Stimulated activated naive CD4-positive, alpha-beta T cell (primary cell): ENCODE measurements at regions not wholly inside any gene's neighbourhood (a gene's known extent, or its start where the extent isn't known, plus 50 kb on each side); places are given as distances from the start of the nearest gene placed in this dataset.
"Not testable (repeated sequence)": the region's sequence is repeated elsewhere in the genome, so short reads cannot be mapped to it uniquely, and the experiment has no call there.

Source experiments
- DNase-seq, 6 experiments: peaks; one replicate each; lab custom pipeline; 2025; lab: John Stamatoyannopoulos, UW

DNA sequence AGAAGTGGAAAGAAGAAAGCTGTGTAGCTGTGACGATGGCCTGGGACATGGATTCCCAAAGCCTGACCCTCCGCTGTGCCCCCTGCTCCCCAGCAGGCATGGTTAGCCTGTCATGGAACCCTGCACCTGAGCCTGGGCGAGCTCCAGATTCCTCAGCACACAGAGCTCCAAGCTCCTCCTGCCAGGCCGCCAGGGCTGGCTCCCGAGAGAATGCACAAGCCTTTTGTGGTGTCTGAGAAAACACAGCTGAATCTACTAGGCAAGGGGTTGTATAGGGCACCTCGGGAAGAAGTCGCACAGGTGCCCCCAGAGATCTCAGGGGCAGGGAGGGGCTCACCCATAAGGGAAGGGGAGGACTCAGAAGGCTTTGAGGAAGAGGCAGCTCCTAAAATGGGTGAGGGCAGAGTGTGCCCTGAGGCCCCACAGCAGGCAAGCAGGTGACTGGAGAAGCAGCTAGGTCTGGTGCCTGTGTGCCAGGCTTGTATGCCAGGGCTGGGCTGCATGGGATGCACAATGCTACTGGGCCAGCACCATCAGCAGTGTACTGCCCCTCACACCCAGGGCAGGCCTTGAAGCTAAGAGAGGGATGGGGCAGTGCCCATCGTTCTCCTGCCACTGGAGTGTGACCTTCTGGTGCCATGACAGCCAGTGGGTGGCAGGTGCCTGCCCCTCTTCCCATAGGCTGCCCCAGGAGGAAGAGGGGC lies 64.3 kb upstream of the CD93 start:
- DNase-seq = no peak

DNA sequence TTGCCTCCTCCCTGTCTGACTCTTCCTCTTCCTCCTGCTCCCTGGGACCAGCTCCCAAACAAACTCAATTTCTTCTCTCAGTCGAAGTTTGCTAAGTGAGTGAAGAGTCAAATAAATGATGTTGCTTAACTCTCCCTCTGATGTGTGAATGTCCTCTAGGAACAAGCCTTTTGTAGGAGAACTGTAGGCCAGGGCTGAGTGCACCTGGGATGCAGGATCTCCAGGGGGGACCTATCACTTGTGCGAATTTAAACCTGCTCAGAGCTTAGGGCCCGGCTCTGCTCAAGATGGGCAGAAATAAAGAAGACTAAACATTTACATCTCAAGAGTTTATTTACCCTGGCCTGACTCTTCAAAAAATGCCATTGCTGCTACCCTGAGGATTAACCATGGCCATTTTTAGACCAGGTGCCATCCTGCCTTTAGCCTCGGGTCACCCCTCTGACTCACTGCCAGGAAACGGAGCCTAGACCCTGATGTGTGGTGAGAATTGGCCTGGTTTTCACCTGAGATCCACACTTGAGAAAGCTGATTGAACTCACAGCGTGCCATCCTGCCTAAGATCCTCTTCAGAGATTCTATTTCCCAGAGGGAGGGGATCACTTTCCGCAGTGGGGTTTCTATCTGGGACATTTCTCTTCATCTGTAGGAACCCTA lies 63.6 kb upstream of the CD93 start:
- DNase-seq = no peak

GRCh38 chr20:23148731-23149570 lies 62.8 kb upstream of the CD93 start:
- no peak for DNase-seq

- DNase-seq = no peak
Measured at GRCh38 chr20:23147964-23148730, 62.0 kb upstream of the CD93 start.

DNA sequence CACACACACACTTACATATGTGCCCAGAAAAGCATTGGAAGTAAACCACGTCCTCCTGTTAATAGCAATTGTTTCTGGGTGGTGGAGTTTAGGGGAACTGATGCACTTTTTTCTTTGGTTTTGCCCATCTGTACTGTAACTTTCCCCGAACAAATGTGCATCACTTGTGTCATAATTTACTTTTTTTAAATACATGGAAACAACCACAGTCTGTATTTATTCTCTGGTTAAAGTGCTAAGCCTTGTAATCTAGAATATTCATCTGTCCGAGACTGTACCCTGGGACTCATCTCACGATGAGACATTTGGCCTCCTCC lies 61.5 kb upstream of the CD93 start:
- DNase-seq = no peak

DNA sequence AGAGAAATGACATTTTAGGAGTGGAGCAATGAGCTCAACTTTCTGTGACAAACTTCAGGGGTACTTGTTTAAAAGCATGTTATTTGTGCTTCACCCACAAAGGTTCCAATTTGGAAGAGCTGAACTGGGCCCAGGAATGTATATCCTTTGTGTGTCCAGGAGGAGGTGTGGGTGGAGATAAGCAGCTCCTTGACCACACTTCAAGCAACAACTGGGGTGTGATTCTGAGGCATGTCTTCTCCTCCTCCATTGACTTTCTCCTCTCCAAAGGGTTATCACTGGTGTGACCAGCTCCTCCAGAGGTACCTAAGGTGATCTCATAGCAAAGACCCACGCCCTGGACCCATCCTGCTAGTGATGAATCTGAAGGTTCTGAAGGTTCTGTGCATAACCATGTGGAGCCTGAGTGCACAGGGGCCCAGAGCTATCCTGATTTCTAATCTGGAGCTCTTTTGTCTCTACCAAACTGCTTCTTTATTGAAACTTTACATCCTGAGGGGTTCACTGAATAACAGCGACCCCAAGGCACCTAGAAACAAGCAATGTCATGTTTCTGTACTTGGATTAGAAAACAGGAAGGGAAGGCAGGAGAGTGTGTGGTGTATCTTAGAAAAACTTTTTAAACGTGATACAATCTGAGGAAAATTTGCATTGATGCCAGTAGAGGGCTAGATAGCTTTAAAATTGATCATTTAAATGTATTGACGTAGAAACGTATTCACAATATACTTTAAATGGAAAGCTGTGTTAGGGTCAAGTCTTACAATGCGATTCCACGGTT lies 60.9 kb upstream of the CD93 start:
- no peak for DNase-seq

- DNase-seq = no peak
Measured at GRCh38 chr20:23146181-23146580, 60.1 kb upstream of the CD93 start.

DNA sequence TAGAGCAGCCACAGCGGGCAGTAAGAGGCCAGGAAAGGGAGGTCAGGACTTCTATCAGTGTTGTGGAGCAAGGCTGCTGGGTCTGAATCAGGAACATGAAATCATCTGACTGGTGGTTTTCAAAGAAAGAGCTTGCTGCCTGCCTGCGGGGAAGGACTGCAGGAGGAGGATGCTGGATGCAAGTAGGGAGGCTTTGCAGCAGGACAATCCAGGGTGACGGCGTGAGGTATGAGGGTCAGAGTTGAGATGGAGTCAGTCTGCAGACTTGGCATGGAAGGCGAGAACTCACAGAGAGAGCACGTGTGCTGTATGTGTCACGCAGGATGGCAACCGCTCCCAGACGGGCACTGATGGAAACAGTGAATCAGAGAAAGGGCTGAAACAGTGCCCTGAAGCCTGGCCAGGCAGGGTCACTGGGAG lies 59.2 kb upstream of the CD93 start:
- DNase-seq = no peak

GRCh38 chr20:23144856-23145255 lies 58.7 kb upstream of the CD93 start:
- no peak for DNase-seq

DNA sequence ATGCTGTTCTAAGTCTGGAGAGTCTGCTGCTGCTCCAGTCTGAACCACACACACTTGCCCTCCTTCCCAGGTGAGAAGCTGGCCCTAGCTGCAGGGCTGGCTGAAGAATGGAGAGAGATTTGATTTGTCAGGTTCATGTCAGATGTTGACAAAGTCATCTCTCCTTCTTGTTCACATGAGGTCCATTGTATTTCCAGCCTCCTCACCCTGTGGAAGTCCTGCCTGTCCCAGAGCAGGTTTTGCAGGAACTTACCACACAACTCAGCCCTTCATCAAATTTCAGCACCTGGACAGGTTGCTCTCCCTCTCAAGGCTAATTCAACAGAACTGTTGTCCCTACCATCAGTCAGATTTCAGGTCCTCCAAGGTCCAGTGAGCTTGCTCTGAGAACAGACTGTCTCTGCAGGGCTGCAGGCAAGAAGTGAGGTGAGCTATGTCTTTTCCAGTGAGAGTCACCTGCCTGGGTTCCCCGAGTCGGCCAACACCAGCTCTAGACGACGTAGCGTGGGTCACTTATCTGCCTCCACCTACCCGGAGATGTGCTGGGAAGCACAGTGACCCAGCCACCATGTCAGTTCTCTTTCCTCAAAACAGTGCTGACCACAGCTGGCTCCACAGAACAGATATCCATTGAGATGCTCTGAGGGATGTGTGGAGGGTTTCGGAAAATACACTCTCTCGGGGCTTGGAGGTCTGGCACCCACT lies 58.0 kb upstream of the CD93 start:
- no peak for DNase-seq

DNA sequence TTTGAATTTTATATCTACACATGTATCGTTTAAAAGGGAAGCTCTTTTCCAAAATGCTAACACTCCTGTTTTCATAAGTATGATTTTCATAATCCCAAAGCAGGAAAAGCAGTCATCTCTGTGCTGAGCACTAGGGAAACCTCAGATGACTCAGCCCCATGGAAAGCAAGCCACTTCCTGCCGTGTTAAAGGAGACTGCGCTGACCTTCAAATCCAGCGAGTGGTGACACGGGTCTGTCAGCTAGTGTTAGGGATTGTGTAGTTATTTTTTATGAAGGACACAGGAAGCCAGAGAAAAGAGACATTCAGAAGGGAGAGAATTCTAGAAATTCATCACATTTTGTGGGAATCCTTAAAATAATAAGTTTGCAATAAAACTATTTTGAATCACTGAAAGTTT lies 57.0 kb upstream of the CD93 start:
- no peak for DNase-seq

DNA sequence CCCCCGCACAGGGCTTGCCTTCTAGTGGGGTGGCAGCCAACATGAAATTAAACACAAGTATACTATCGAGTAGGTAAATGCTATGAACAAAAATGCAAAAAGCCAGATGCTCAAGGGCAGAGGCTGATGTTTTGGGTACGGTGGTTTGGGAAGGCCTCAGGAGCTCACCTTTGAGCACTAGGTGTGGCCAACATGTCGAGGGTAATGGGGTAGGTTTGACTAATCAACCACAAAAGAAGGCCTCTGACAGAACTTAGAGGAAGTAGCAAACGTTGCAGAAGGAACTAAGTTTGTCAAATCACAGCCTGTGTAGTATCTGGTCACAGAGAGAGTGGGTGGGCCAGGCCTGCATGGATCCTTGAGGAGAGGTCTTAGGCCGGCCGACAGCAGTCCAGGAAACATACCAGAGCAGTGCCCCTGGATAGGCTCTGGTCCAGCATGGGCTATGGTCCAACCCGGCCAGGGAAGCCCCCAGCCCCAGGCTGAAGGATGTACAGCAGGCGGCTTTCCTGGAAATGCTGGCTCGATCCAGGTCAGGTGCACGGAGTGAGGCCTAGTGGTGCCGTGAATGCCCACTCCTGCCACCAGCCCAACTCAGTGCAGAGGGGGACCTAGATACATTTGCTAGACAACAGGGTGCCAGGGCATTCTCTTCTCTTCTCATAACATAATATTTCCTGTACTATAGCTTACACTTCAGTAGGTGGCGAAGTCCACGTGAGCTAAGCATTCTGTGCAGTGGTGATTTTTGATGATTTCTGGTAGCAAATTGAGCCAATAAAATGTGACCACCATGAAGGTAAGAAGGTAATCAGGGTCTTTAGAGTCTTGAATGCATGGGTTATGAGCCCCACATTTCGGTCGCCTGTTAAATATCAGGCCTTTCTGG lies 56.3 kb upstream of the CD93 start:
- DNase-seq = no peak

DNA sequence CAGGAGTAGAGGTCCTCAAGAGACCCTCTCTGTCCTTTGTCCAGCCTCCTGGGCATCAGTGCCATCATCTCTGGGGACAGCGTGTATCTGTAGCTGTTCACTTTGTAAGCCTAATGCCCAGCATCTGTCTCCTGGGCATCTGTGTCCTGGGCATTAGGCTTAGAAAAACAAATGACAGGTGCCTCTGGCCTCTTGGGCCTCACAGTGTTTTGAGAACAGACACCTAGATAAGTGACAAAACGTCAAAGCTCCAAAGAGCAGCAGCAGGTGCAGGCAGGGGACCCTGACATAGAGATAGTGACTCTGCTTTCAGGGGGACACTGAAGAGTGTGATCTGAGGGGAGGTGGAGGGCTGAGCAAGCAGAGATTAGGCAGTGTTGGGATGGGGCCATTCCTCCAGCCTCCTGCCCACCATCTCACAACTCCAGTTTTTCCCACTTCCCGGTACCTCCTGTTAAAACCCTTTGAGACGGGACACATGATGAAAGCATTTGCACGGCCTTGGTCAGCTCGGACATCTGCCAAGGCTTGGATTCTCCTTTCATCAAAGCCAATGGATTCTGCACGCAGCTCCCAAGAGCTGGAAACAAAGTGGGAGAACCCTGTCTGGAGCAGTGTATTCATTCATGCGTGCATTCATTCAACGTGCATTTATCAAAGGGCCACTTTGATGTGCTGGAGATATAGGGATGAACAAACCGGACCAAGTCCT lies 55.5 kb upstream of the CD93 start:
- no peak for DNase-seq

DNA sequence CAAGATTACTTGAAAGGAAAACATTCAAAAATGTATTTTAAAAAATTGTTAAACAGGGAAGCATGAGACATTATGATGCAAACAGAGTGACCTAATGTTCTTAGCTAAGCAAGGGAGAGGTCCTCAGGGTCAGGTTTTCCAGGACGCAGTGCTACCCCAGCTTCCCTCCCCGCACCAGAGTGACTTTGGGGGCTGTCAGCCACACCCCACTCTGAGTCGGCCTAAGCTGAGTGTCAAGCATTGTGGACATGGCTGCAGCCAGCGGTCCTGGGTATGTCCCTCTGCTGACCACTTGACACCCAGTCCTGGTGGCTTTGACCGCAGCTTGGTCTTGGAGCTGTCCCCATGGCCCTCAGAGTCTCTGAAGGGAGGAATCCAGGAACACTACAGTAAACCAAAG lies 54.9 kb upstream of the CD93 start:
- no peak for DNase-seq

- DNase-seq = not testable (repeated sequence)
Measured at GRCh38 chr20:23139984-23140383, 53.9 kb upstream of the CD93 start.

GRCh38 chr20:23139524-23139923 lies 53.4 kb upstream of the CD93 start:
- no peak for DNase-seq

GRCh38 chr20:23138682-23139081 lies 52.6 kb upstream of the CD93 start:
- DNase-seq = no peak

GRCh38 chr20:23138226-23138625 lies 52.1 kb upstream of the CD93 start:
- DNase-seq = no peak
